ENCODE measurements at regions not wholly inside any gene's neighbourhood (a gene's known extent, or its start where the extent isn't known, plus 50 kb on each side); places are given as distances from the start of the nearest gene placed in this dataset.
"Not testable (repeated sequence)": the region's sequence is repeated elsewhere in the genome, so short reads cannot be mapped to it uniquely, and the experiment has no call there.

- DNase-seq = not testable (repeated sequence)
These were observed 138.3 kb upstream of the USP29 start for GRCh38 chr19:56981440-56981839.

- DNase-seq = no peak
These were observed 136.6 kb upstream of the USP29 start for GRCh38 chr19:56983171-56983570.

- DNase-seq = no peak
These were observed 136.0 kb upstream of the USP29 start for GRCh38 chr19:56983804-56984203.

GRCh38 chr19:56986386-56986785, 133.4 kb upstream of the USP29 start:
- DNase-seq = no peak

GRCh38 chr19:56987184-56987583, 132.6 kb upstream of the USP29 start:
- no peak for DNase-seq

- no peak for DNase-seq
These were observed 131.5 kb upstream of the USP29 start for GRCh38 chr19:56988299-56988698.

- no peak for DNase-seq
These were observed 127.9 kb upstream of the USP29 start for GRCh38 chr19:56991912-56992311.

- DNase-seq = no peak
These were observed 125.9 kb upstream of the USP29 start for GRCh38 chr19:56993851-56994250.

GRCh38 chr19:56994251-56995017, 125.4 kb upstream of the USP29 start:
- no peak for DNase-seq

- no peak for DNase-seq
These were observed 124.5 kb upstream of the USP29 start for GRCh38 chr19:56995303-56995702.

GRCh38 chr19:57002195-57002601, 117.6 kb upstream of the USP29 start:
- no peak for DNase-seq

GRCh38 chr19:57002710-57003109, 117.1 kb upstream of the USP29 start:
- no peak for DNase-seq

- no peak for DNase-seq
These were observed 115.4 kb upstream of the USP29 start for GRCh38 chr19:57004418-57004817.

GRCh38 chr19:57008432-57008831, 111.4 kb upstream of the USP29 start:
- DNase-seq = no peak

GRCh38 chr19:57010541-57010940, 109.2 kb upstream of the USP29 start:
- DNase-seq = no peak

GRCh38 chr19:57016076-57016475, 103.7 kb upstream of the USP29 start:
- no peak for DNase-seq

GRCh38 chr19:57016491-57016890, 103.3 kb upstream of the USP29 start:
- no peak for DNase-seq

GRCh38 chr19:57025491-57025890, 94.3 kb upstream of the USP29 start:
- no peak for DNase-seq

GRCh38 chr19:57026476-57026875, 93.3 kb upstream of the USP29 start:
- DNase-seq = no peak

GRCh38 chr19:57027360-57027759, 92.4 kb upstream of the USP29 start:
- no peak for DNase-seq

- no peak for DNase-seq
These were observed 90.8 kb upstream of the USP29 start for GRCh38 chr19:57028804-57029525.

GRCh38 chr19:57031106-57031505, 88.7 kb upstream of the USP29 start:
- DNase-seq = no peak

- no peak for DNase-seq
These were observed 86.2 kb upstream of the USP29 start for GRCh38 chr19:57033576-57033975.

- DNase-seq = no peak
These were observed 85.2 kb upstream of the USP29 start for GRCh38 chr19:57034544-57034943.
